Urothelium cell line (cell line): ENCODE measurements at regions not wholly inside any gene's neighbourhood (a gene's known extent, or its start where the extent isn't known, plus 50 kb on each side); places are given as distances from the start of the nearest gene placed in this dataset.
"Not testable (repeated sequence)": the region's sequence is repeated elsewhere in the genome, so short reads cannot be mapped to it uniquely, and the experiment has no call there.

Experiments used
- DNase-seq: peaks from one replicate; pipeline ENCODE4 v3.0.0; 2011; ENCODE audit warnings: low spot score, mixed read lengths
- FAIRE-seq: peaks from 2 replicates; lab custom pipeline; 2011; peaks lifted over from hg19 to GRCh38; lab: Jason Lieb, UNC

GRCh38 chr10:63077800-63078199 is 55.3 kb upstream of the NRBF2 start:
- DNase-seq: no peak
- no peak for FAIRE-seq

GRCh38 chr10:63072951-63073350 is 60.2 kb upstream of the NRBF2 start:
- peak; percentile 82 for FAIRE-seq
- peak; percentile 64 for DNase-seq

GRCh38 chr10:63071145-63071544 is 62.0 kb upstream of the NRBF2 start:
- no peak for FAIRE-seq
- DNase-seq: no peak

GRCh38 chr10:63069318-63069717 is 63.8 kb upstream of the NRBF2 start:
- FAIRE-seq: no peak
- DNase-seq: no peak

- FAIRE-seq (no peak), DNase-seq (no peak)
Measured at GRCh38 chr10:63068246-63068645, 64.9 kb upstream of the NRBF2 start.

- FAIRE-seq (no peak), DNase-seq (no peak)
Measured at GRCh38 chr10:63066606-63067005, 66.5 kb upstream of the NRBF2 start.

GRCh38 chr10:63064706-63065105 is 68.4 kb upstream of the NRBF2 start:
- FAIRE-seq: no peak

GRCh38 chr10:63058236-63058635 is 74.9 kb upstream of the NRBF2 start:
- FAIRE-seq: no peak
- no peak for DNase-seq

More at GRCh38 chr10:63064706-63065105, 68.4 kb upstream of the NRBF2 start:
- DNase-seq: no peak

GRCh38 chr10:63057509-63057908 is 75.6 kb upstream of the NRBF2 start:
- no peak for FAIRE-seq

GRCh38 chr10:63055705-63056104 is 77.4 kb upstream of the NRBF2 start:
- FAIRE-seq: no peak
- no peak for DNase-seq

More at GRCh38 chr10:63057509-63057908, 75.6 kb upstream of the NRBF2 start:
- DNase-seq: no peak

- DNase-seq: no peak
- no peak for FAIRE-seq
Measured at GRCh38 chr10:63054889-63055611, 78.1 kb upstream of the NRBF2 start.

- DNase-seq: no peak
- no peak for FAIRE-seq
Measured at GRCh38 chr10:63052083-63052482, 81.0 kb upstream of the NRBF2 start.

- no peak for DNase-seq
- no peak for FAIRE-seq
Measured at GRCh38 chr10:63042256-63042655, 90.9 kb upstream of the NRBF2 start.

- FAIRE-seq, DNase-seq: not testable (repeated sequence)
Measured at GRCh38 chr10:63033616-63034185, 99.4 kb upstream of the NRBF2 start.

- FAIRE-seq (no peak), DNase-seq (no peak)
Measured at GRCh38 chr10:63030536-63030935, 102.6 kb upstream of the NRBF2 start.

GRCh38 chr10:63027531-63027930 is 105.6 kb upstream of the NRBF2 start:
- no peak for DNase-seq
- FAIRE-seq: no peak

GRCh38 chr10:63021225-63021624 is 111.9 kb upstream of the NRBF2 start:
- FAIRE-seq: no peak
- DNase-seq: no peak

GRCh38 chr10:63013755-63014154 is 119.4 kb upstream of the NRBF2 start:
- no peak for FAIRE-seq
- DNase-seq: no peak

- no peak for FAIRE-seq
Measured at GRCh38 chr10:63012623-63013022, 120.5 kb upstream of the NRBF2 start.

GRCh38 chr10:63010203-63010602 is 122.9 kb upstream of the NRBF2 start:
- FAIRE-seq (no peak), DNase-seq (no peak)

More at GRCh38 chr10:63012623-63013022, 120.5 kb upstream of the NRBF2 start:
- no peak for DNase-seq

- DNase-seq (no peak), FAIRE-seq (no peak)
Measured at GRCh38 chr10:63008491-63008890, 124.6 kb upstream of the NRBF2 start.

- no peak for DNase-seq
- FAIRE-seq: no peak
Measured at GRCh38 chr10:63007112-63007511, 126.0 kb upstream of the NRBF2 start.

GRCh38 chr10:63005246-63005645 is 127.9 kb upstream of the NRBF2 start:
- peak; percentile 58 for FAIRE-seq
- DNase-seq: no peak
